CD14-positive monocyte (primary cell): ENCODE measurements at regions not wholly inside any gene's neighbourhood (a gene's known extent, or its start where the extent isn't known, plus 50 kb on each side); places are given as distances from the start of the nearest gene placed in this dataset.

Experiments used
- DNase-seq, 3 donors: peaks; one replicate each; pipeline ENCODE4 v3.0.0-alpha.2; 2011 to 2022
- H2AFZ ChIP-seq: 2 replicates; pipeline ENCODE4 v1.6.0; 2012; ENCODE audit warnings: mild to moderate bottlenecking, low read depth, low read length, inconsistent platforms; ENCODE audit not compliant: insufficient read depth, poor library complexity, severe bottlenecking
- H3K27ac ChIP-seq, 2 donors: 1 replicate in 1 of 2; 2 replicates in 1 of 2; pipeline ENCODE4 v1.5.1; 2012 to 2013; ENCODE audit warnings: low read length in 2 of 2, control low read depth in 1 of 2, inconsistent platforms in 1 of 2, low read depth in 1 of 2, mild to moderate bottlenecking in 1 of 2
- H3K27me3 ChIP-seq, 2 donors: one replicate each; pipeline versions ENCODE4 v1.6.0 to v1.6.1; 2011 to 2013; ENCODE audit warnings: low read length in 2 of 2; ENCODE audit not compliant: control insufficient read depth in 2 of 2, insufficient read depth in 2 of 2
- H3K36me3 ChIP-seq, 2 donors: replicated peaks in 1 of 2; 1 replicate in 1 of 2; 2 replicates in 1 of 2; pipeline versions ENCODE4 v1.5.1 to v1.6.1; 2012 to 2013; ENCODE audit warnings: low read length in 2 of 2, control low read depth in 1 of 2, inconsistent platforms in 1 of 2, mild to moderate bottlenecking in 1 of 2; ENCODE audit not compliant: insufficient read depth in 2 of 2, control insufficient read depth in 1 of 2
- H3K4me1 ChIP-seq, 2 donors: 1 replicate in 1 of 2; 2 replicates in 1 of 2; pipeline versions ENCODE4 v1.5.1 to v1.6.1; 2012 to 2013; ENCODE audit warnings: low read length in 2 of 2, control low read depth in 1 of 2, inconsistent platforms in 1 of 2, mild to moderate bottlenecking in 1 of 2, moderate library complexity in 1 of 2; ENCODE audit not compliant: insufficient read depth in 2 of 2, control insufficient read depth in 1 of 2
- H3K4me2 ChIP-seq: replicated peaks from 2 replicates; pipeline ENCODE3; 2012; ENCODE audit warnings: low read length, moderate library complexity, mild to moderate bottlenecking; ENCODE audit not compliant: poor library complexity, severe bottlenecking; ENCODE audit errors: extremely low read depth
- H3K4me3 ChIP-seq, 3 experiments: fragments of 200-600 bp in 1 of 3; sonication (generic) in 1 of 3; replicated peaks in 1 of 3; 1 replicate in 2 of 3; 2 replicates in 1 of 3; pipeline ENCODE4 v1.5.1; 2011 to 2013; ENCODE audit warnings: low read length in 3 of 3, mild to moderate bottlenecking in 3 of 3, control low read depth in 2 of 3, low read depth in 2 of 3, inconsistent platforms in 1 of 3, moderate library complexity in 1 of 3
- H3K79me2 ChIP-seq: 2 replicates; pipeline ENCODE4 v1.6.0; 2012; ENCODE audit warnings: mild to moderate bottlenecking, control low read depth, inconsistent platforms, low read length, moderate library complexity; ENCODE audit not compliant: insufficient read depth
- H3K9ac ChIP-seq: 2 replicates; pipeline ENCODE4 v1.6.0; 2017; ENCODE audit warnings: low read length, mild to moderate bottlenecking; ENCODE audit not compliant: insufficient read depth, poor library complexity, severe bottlenecking
- H3K9me3 ChIP-seq, 2 donors: replicated peaks in 1 of 2; 1 replicate in 1 of 2; 2 replicates in 1 of 2; pipeline versions ENCODE4 v1.5.1 to v1.6.1; 2012 to 2013; ENCODE audit warnings: low read length in 2 of 2, control low read depth in 1 of 2; ENCODE audit not compliant: control insufficient read depth in 1 of 2, insufficient read depth in 1 of 2
- H4K20me1 ChIP-seq: 2 replicates; pipeline ENCODE4 v1.6.0; 2012; ENCODE audit warnings: mild to moderate bottlenecking, low read length, control low read depth, moderate library complexity; ENCODE audit not compliant: insufficient read depth
- H3K27ac Mint-ChIP-seq, 7 donors: one replicate each; pipeline ENCODE4 v1.8.0; 2020; ENCODE audit warnings: mild to moderate bottlenecking in 7 of 7, mixed read lengths in 7 of 7, moderate library complexity in 6 of 7, inconsistent platforms in 2 of 7
- H3K27me3 Mint-ChIP-seq, 3 donors: one replicate each; pipeline ENCODE4 v1.8.0; 2021 to 2022; ENCODE audit warnings: low read depth in 3 of 3, mild to moderate bottlenecking in 3 of 3, mixed read lengths in 3 of 3, moderate library complexity in 3 of 3, inconsistent platforms in 1 of 3
- H3K36me3 Mint-ChIP-seq, 2 donors: one replicate each; pipeline ENCODE4 v1.8.0; 2020; ENCODE audit warnings: mixed read lengths in 2 of 2, inconsistent platforms in 1 of 2, mild to moderate bottlenecking in 1 of 2
- H3K4me1 Mint-ChIP-seq: one replicate; pipeline ENCODE4 v1.8.0; 2020; ENCODE audit warnings: mild to moderate bottlenecking, mixed read lengths
- H3K4me3 Mint-ChIP-seq, 2 donors: one replicate each; pipeline ENCODE4 v1.8.0; 2020; ENCODE audit warnings: mild to moderate bottlenecking in 2 of 2, mixed read lengths in 2 of 2, moderate library complexity in 1 of 2
- H3K9me3 Mint-ChIP-seq, 7 donors: one replicate each; pipeline ENCODE4 v1.8.0; 2020 to 2022; ENCODE audit warnings: mixed read lengths in 7 of 7, mild to moderate bottlenecking in 6 of 7, moderate library complexity in 6 of 7, inconsistent platforms in 2 of 7
- WGBS: methylation state at CpG from one replicate; pipeline ENCODE4 v1.1.5; 2013; ENCODE audit warnings: missing lambda C conversion rate; ENCODE audit not compliant: insufficient coverage; 5-methylcytosine and 5-hydroxymethylcytosine counted together
- intact Hi-C, 2 donors: fragments of 100-400 bp; cut with micrococcal nuclease; formaldehyde crosslinking; loops; one replicate each; pipeline versions ENCODE4 v1.15.0 to v1.15.1; 2023
- TF ChIP-seq, protein P1 (sequence below): fragments of 200-600 bp; IDR thresholded peaks from one replicate; pipeline ENCODE4 v1.8.0; 2022; ENCODE audit warnings: antibody characterized with exemption, mild to moderate bottlenecking

DNA sequence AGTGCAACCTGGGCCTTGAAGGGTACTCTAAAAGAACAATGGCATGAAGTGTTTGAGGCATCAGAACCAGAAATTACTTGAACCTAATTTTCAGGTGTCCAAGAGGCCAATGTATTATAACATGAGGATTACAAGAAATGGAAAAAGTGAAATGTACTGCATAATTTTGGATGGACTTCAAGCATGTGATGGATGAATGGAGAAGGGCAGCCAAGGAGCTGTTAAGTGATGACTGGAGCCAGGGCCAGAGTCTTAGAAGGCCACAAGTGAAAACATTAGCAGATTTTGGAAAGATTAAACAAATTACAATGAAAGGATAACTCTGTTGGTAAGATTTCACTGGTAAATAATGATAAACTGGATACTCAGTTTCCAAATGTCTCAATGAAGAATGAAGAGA is 738.2 kb downstream of the CD109 start:
- Histone ChIP-seq H3K27me3 (no peaks in the 10 kb centered on the region), H3K36me3 (no peaks in the 10 kb centered on the region), H3K9ac (no peak overlapping the region), H2AFZ (no peak overlapping the region), H3K27ac (no peak overlapping the region), H3K4me2 (no peak overlapping the region), H4K20me1 (no peaks in the 10 kb centered on the region), H3K4me1 (no peaks in the 10 kb centered on the region), H3K4me3 (no peak overlapping the region), H3K9me3 (no peaks in the 10 kb centered on the region), H3K79me2 (no peaks in the 10 kb centered on the region)
- no peak for DNase-seq
- H3K4me3 Mint-ChIP-seq = no peak overlapping the region
- intact Hi-C loops = no loop called here
- H3K9me3 Mint-ChIP-seq = peaks cover 0 to 4% (median 0%) of the 10 kb centered on the region in 7 donors
- no peaks in the 10 kb centered on the region for H3K36me3 Mint-ChIP-seq
- TF ChIP-seq, protein P1, sequence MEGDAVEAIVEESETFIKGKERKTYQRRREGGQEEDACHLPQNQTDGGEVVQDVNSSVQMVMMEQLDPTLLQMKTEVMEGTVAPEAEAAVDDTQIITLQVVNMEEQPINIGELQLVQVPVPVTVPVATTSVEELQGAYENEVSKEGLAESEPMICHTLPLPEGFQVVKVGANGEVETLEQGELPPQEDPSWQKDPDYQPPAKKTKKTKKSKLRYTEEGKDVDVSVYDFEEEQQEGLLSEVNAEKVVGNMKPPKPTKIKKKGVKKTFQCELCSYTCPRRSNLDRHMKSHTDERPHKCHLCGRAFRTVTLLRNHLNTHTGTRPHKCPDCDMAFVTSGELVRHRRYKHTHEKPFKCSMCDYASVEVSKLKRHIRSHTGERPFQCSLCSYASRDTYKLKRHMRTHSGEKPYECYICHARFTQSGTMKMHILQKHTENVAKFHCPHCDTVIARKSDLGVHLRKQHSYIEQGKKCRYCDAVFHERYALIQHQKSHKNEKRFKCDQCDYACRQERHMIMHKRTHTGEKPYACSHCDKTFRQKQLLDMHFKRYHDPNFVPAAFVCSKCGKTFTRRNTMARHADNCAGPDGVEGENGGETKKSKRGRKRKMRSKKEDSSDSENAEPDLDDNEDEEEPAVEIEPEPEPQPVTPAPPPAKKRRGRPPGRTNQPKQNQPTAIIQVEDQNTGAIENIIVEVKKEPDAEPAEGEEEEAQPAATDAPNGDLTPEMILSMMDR = no peak
- H3K4me1 Mint-ChIP-seq = no peaks in the 10 kb centered on the region
- H3K27me3 Mint-ChIP-seq = no peaks in the 10 kb centered on the region
- no peak overlapping the region for H3K27ac Mint-ChIP-seq

- TF ChIP-seq, protein P1 = no peak
- Histone ChIP-seq H3K4me1 (no peaks in the 10 kb centered on the region), H3K27ac (no peak overlapping the region), H3K9ac (no peak overlapping the region), H3K36me3 (no peaks in the 10 kb centered on the region), H2AFZ (no peak overlapping the region), H3K4me2 (no peak overlapping the region), H3K4me3 (no peak overlapping the region), H3K9me3 (no peaks in the 10 kb centered on the region), H3K79me2 (no peaks in the 10 kb centered on the region), H4K20me1 (no peaks in the 10 kb centered on the region), H3K27me3 (no peaks in the 10 kb centered on the region)
- Mint-ChIP-seq H3K27ac (no peak overlapping the region), H3K27me3 (no peaks in the 10 kb centered on the region), H3K4me3 (no peak overlapping the region), H3K4me1 (no peaks in the 10 kb centered on the region), H3K36me3 (no peaks in the 10 kb centered on the region), H3K9me3 (peaks cover 0 to 4% (median 0%) of the 10 kb centered on the region in 7 donors)
- no CpG with 5 or more reads among the region's 3 CpGs for WGBS
- DNase-seq = no peak
- intact Hi-C loops = no loop called here
Observed at GRCh38 chr6:74431873-74432580, 736.0 kb downstream of the CD109 start.
